Pancreas (tissue), 10 donors: ENCODE measurements at regions not wholly inside any gene's neighbourhood (a gene's known extent, or its start where the extent isn't known, plus 50 kb on each side); places are given as distances from the start of the nearest gene placed in this dataset.
A peak's percentile ranks its signal among the peaks of the same experiment; 100 is the strongest.

ENCODE experiments used
- ATAC-seq, 4 donors: fragments of 200-7000 bp; cut with Tn5 transposase; one replicate each; pipeline versions ENCODE4 v1.8.0 to v1.9.1; 2020; ENCODE audit warnings: mild to moderate bottlenecking in 4 of 4, moderate library complexity in 4 of 4
- DNase-seq, 6 donors: peaks; one replicate each; pipeline ENCODE4 v3.0.0-alpha.2; 2020
- FAIRE-seq: peaks from 2 replicates; lab custom pipeline; 2012; peaks lifted over from hg19 to GRCh38; lab: Jason Lieb, UNC
- H3K27ac ChIP-seq, 4 donors: fragments of 200-600 bp; sonication (generic); 1 replicate in 3 of 4; 2 replicates in 1 of 4; pipeline versions ENCODE4 v1.5.0 to v1.8.0; 2020
- H3K27me3 ChIP-seq, 4 donors: fragments of 200-600 bp; one replicate each; pipeline ENCODE4 v1.8.0; 2021
- H3K36me3 ChIP-seq, 3 donors: fragments of 200-600 bp; sonication (generic) in 1 of 3; one replicate each; pipeline versions ENCODE4 v1.5.0 to v1.8.0; 2020 to 2021
- H3K4me1 ChIP-seq, 3 donors: fragments of 200-600 bp; one replicate each; pipeline ENCODE4 v1.8.0; 2021
- H3K4me3 ChIP-seq, 4 donors: fragments of 200-600 bp; sonication (generic) in 2 of 4; one replicate each; pipeline versions ENCODE4 v1.5.0 to v1.8.0; 2020 to 2021
- H3K9me3 ChIP-seq, 4 donors: fragments of 200-600 bp; one replicate each; pipeline ENCODE4 v1.8.0; 2021
- CTCF ChIP-seq, 4 donors: fragments of 200-600 bp; sonication (generic) in 3 of 4; IDR thresholded peaks; one replicate each; pipeline versions ENCODE4 v1.5.0 to v1.8.0; 2021; ENCODE audit warnings: antibody characterized with exemption in 4 of 4
- WGBS, 2 donors: extraction: QIAGEN DNeasy Blood & Tissue Kit; methylation state at CpG; one replicate each; pipeline ENCODE4 v1.1.7; 2013; 5-methylcytosine and 5-hydroxymethylcytosine counted together
- intact Hi-C, 3 donors: fragments of 100-400 bp; cut with DNase I; formaldehyde crosslinking; loops; one replicate each; pipeline versions ENCODE4 v1.11.1 to v1.14.2; 2022
- donor health status: healthy with polysubstance abuse.
- donor health status: DM: no; HTN: no; CAD: no; lungs with moderate emphysema.
- donor health status: DM: no; HTN: no; CAD: no.
- donor health status: control.
- donor health status: control.
- donor health status: Bipolar disorder and iron deficiency.
- donor health status: DM: yes; HTN: yes; CAD: no.
- donor health status: DM: no; HTN: no; CAD: no.
- donor health status: DM: no; HTN: no; CAD: no.
- donor health status: DM: yes; HTN: yes; CAD: no.

- ATAC-seq (no peak), DNase-seq (no peak), FAIRE-seq (no peak)
- 35 to 48% methylated on average over 2 of the region's 2 CpGs for WGBS, 2 donors
- no peak overlapping the region for H3K4me3 ChIP-seq
- no peaks in the 10 kb centered on the region for H3K4me1 ChIP-seq
- no peaks in the 10 kb centered on the region for H3K36me3 ChIP-seq
- no peak overlapping the region for H3K27ac ChIP-seq
- TF ChIP-seq CTCF (IDR thresholded peaks at IDR 0.05), result no peak
- H3K27me3 ChIP-seq, result no peaks in the 10 kb centered on the region
- no peaks in the 10 kb centered on the region for H3K9me3 ChIP-seq
- intact Hi-C loops, result no loop called here
These were observed 259.6 kb downstream of the NOVA1 start for GRCh38 chr14:26338231-26338630.

GRCh38 chr14:26334288-26334687 is 263.5 kb downstream of the NOVA1 start:
- Histone ChIP-seq H3K36me3 (no peaks in the 10 kb centered on the region), H3K4me3 (no peak overlapping the region), H3K27me3 (no peaks in the 10 kb centered on the region), H3K27ac (no peak overlapping the region), H3K4me1 (no peaks in the 10 kb centered on the region), H3K9me3 (no peaks in the 10 kb centered on the region)
- intact Hi-C loops, result no loop called here
- no peak for ATAC-seq
- WGBS, 2 donors, result 34 to 46% methylated on average over 3 of the region's 3 CpGs
- no peak for FAIRE-seq
- TF ChIP-seq CTCF (IDR thresholded peaks at IDR 0.05), result no peak
- no peak for DNase-seq

- Histone ChIP-seq H3K27ac (no peak overlapping the region), H3K36me3 (no peaks in the 10 kb centered on the region), H3K27me3 (no peaks in the 10 kb centered on the region), H3K4me1 (no peaks in the 10 kb centered on the region), H3K4me3 (no peak overlapping the region), H3K9me3 (no peaks in the 10 kb centered on the region)
- intact Hi-C loops, result no loop called here
- ATAC-seq (peak in 1 of 4 donors; percentile 51), FAIRE-seq (no peak), DNase-seq (no peak)
- WGBS, 2 donors, result 71 to 81% methylated on average over 11 of the region's 11 CpGs
- no peak for TF ChIP-seq CTCF (IDR thresholded peaks at IDR 0.05)
These were observed 264.9 kb downstream of the NOVA1 start for GRCh38 chr14:26332966-26333365.

- intact Hi-C loops, result no loop called here
- Histone ChIP-seq H3K27me3 (no peaks in the 10 kb centered on the region), H3K27ac (no peak overlapping the region), H3K4me1 (no peaks in the 10 kb centered on the region), H3K36me3 (no peaks in the 10 kb centered on the region), H3K4me3 (no peak overlapping the region), H3K9me3 (no peaks in the 10 kb centered on the region)
- TF ChIP-seq CTCF (IDR thresholded peaks at IDR 0.05), result no peak
- FAIRE-seq (no peak), ATAC-seq (peak in 3 of 4 donors; percentile 27 to 67 (median 47)), DNase-seq (no peak)
- 5 to 10% methylated on average over 1 of the region's 1 CpG for WGBS, 2 donors
These were observed 266.9 kb downstream of the NOVA1 start for GRCh38 chr14:26330982-26331381.

- no peak for FAIRE-seq
- H3K4me1 ChIP-seq, result no peaks in the 10 kb centered on the region
- H3K27me3 ChIP-seq, result no peaks in the 10 kb centered on the region
- no peaks in the 10 kb centered on the region for H3K36me3 ChIP-seq
- intact Hi-C loops, result no loop called here
- no peak for TF ChIP-seq CTCF (IDR thresholded peaks at IDR 0.05)
- no peak overlapping the region for H3K27ac ChIP-seq
- no peaks in the 10 kb centered on the region for H3K9me3 ChIP-seq
- DNase-seq, result no peak
- no peak for ATAC-seq
- no peak overlapping the region for H3K4me3 ChIP-seq
These were observed 269.0 kb downstream of the NOVA1 start for GRCh38 chr14:26328791-26329190.
